H7 (cell line): ENCODE measurements at regions not wholly inside any gene's neighbourhood (a gene's known extent, or its start where the extent isn't known, plus 50 kb on each side); places are given as distances from the start of the nearest gene placed in this dataset.

ENCODE experiments used
- DNase-seq: peaks from one replicate; pipeline ENCODE4 v3.0.0; 2012
- H3K27me3 ChIP-seq: 2 replicates; pipeline ENCODE4 v1.6.0; 2011; ENCODE audit warnings: mild to moderate bottlenecking, low read length; ENCODE audit not compliant: control insufficient read depth, insufficient read depth
- H3K36me3 ChIP-seq: replicated peaks from 2 replicates; pipeline ENCODE4 v1.5.1; 2011; ENCODE audit warnings: low read length; ENCODE audit not compliant: control insufficient read depth, insufficient read depth
- H3K4me3 ChIP-seq: 2 replicates; pipeline ENCODE4 v1.5.1; 2011; ENCODE audit warnings: low read depth, mild to moderate bottlenecking, control low read depth, low read length, moderate library complexity; ENCODE audit not compliant: insufficient read depth

- H3K4me3 ChIP-seq: no peak overlapping the region
- no peaks in the 10 kb centered on the region for H3K27me3 ChIP-seq
- no peak for DNase-seq
- H3K36me3 ChIP-seq: no peaks in the 10 kb centered on the region
These were observed 607.1 kb downstream of the KCNJ2 start for GRCh38 chr17:70776441-70776840.

GRCh38 chr17:70780031-70780430 lies 610.7 kb downstream of the KCNJ2 start:
- Histone ChIP-seq H3K4me3 (no peak overlapping the region), H3K36me3 (no peaks in the 10 kb centered on the region), H3K27me3 (no peaks in the 10 kb centered on the region)
- DNase-seq: no peak

GRCh38 chr17:70786081-70786480 lies 616.7 kb downstream of the KCNJ2 start:
- DNase-seq: no peak
- no peaks in the 10 kb centered on the region for H3K27me3 ChIP-seq
- no peaks in the 10 kb centered on the region for H3K36me3 ChIP-seq

GRCh38 chr17:70787721-70788300 lies 618.5 kb downstream of the KCNJ2 start:
- no peak for DNase-seq

More at GRCh38 chr17:70786081-70786480, 616.7 kb downstream of the KCNJ2 start:
- no peak overlapping the region for H3K4me3 ChIP-seq

GRCh38 chr17:70791748-70792443 lies 622.6 kb downstream of the KCNJ2 start:
- no peak for DNase-seq
- no peaks in the 10 kb centered on the region for H3K36me3 ChIP-seq
- no peaks in the 10 kb centered on the region for H3K27me3 ChIP-seq
- H3K4me3 ChIP-seq: no peak overlapping the region

More at GRCh38 chr17:70787721-70788300, 618.5 kb downstream of the KCNJ2 start:
- H3K4me3 ChIP-seq: no peak overlapping the region
- no peaks in the 10 kb centered on the region for H3K27me3 ChIP-seq
- H3K36me3 ChIP-seq: no peaks in the 10 kb centered on the region

- Histone ChIP-seq H3K27me3 (no peaks in the 10 kb centered on the region), H3K36me3 (no peaks in the 10 kb centered on the region), H3K4me3 (no peak overlapping the region)
- DNase-seq: no peak
These were observed 625.4 kb downstream of the KCNJ2 start for GRCh38 chr17:70794738-70795137.

- DNase-seq: no peak
- Histone ChIP-seq H3K27me3 (no peaks in the 10 kb centered on the region), H3K4me3 (no peak overlapping the region), H3K36me3 (no peaks in the 10 kb centered on the region)
These were observed 626.3 kb downstream of the KCNJ2 start for GRCh38 chr17:70795620-70796019.

GRCh38 chr17:70796757-70797156 lies 627.4 kb downstream of the KCNJ2 start:
- Histone ChIP-seq H3K4me3 (no peak overlapping the region), H3K36me3 (no peaks in the 10 kb centered on the region), H3K27me3 (no peaks in the 10 kb centered on the region)
- DNase-seq: no peak

GRCh38 chr17:70797166-70797565 lies 627.8 kb downstream of the KCNJ2 start:
- DNase-seq: no peak
- H3K4me3 ChIP-seq: no peak overlapping the region
- no peaks in the 10 kb centered on the region for H3K27me3 ChIP-seq
- no peaks in the 10 kb centered on the region for H3K36me3 ChIP-seq

- no peak for DNase-seq
- no peak overlapping the region for H3K4me3 ChIP-seq
- H3K36me3 ChIP-seq: no peaks in the 10 kb centered on the region
- no peaks in the 10 kb centered on the region for H3K27me3 ChIP-seq
These were observed 634.8 kb downstream of the KCNJ2 start for GRCh38 chr17:70804161-70804560.

- no peak for DNase-seq
- Histone ChIP-seq H3K4me3 (no peak overlapping the region), H3K27me3 (no peaks in the 10 kb centered on the region), H3K36me3 (no peaks in the 10 kb centered on the region)
These were observed 639.3 kb downstream of the KCNJ2 start for GRCh38 chr17:70808596-70808995.

GRCh38 chr17:70810609-70811008 lies 641.3 kb downstream of the KCNJ2 start:
- Histone ChIP-seq H3K4me3 (no peak overlapping the region), H3K27me3 (no peaks in the 10 kb centered on the region), H3K36me3 (no peaks in the 10 kb centered on the region)
- DNase-seq: no peak

GRCh38 chr17:70813355-70813930 lies 644.1 kb downstream of the KCNJ2 start:
- DNase-seq: no peak
- H3K27me3 ChIP-seq: no peaks in the 10 kb centered on the region
- H3K36me3 ChIP-seq: no peaks in the 10 kb centered on the region
- H3K4me3 ChIP-seq: no peak overlapping the region

- Histone ChIP-seq H3K36me3 (no peaks in the 10 kb centered on the region), H3K4me3 (no peak overlapping the region), H3K27me3 (no peaks in the 10 kb centered on the region)
- DNase-seq: no peak
These were observed 649.9 kb downstream of the KCNJ2 start for GRCh38 chr17:70819183-70819582.

- Histone ChIP-seq H3K36me3 (no peaks in the 10 kb centered on the region), H3K4me3 (no peak overlapping the region), H3K27me3 (no peaks in the 10 kb centered on the region)
- no peak for DNase-seq
These were observed 650.9 kb downstream of the KCNJ2 start for GRCh38 chr17:70820276-70820675.
